ENCODE measurements at regions not wholly inside any gene's neighbourhood (a gene's known extent, or its start where the extent isn't known, plus 50 kb on each side); places are given as distances from the start of the nearest gene placed in this dataset.

DNA sequence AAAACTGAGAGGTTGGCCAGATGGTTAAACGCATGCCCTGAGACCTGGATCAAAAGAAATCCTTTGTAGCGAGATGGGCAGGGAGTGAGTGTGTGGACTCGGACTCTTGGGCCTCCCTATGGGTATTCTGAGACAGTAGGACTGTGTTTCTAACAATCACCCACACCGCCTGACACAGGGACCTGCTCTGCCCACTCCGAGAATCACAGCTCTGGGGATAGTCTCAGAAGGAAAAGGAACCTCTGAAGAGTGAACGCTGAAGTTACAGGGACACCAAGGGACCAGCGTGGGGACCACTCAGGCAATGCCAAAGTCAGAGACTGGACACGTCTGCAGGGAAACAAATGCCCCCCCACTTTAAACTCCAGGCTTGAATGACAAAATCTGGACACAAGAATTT is 242.1 kb upstream of the TCERG1L start:
- H3K27me3 Mint-ChIP-seq (ENCODE audit: low read depth): peaks cover 3% of the 10 kb centered on the region
- Histone ChIP-seq H3K23ac (ENCODE audit: insufficient read length, low read depth, low read length) (no peak overlapping the region), H2AK5ac (ENCODE audit: insufficient read length, low read length) (no peak overlapping the region), H4K5ac (ENCODE audit: insufficient read length, low read depth, low read length) (no peak overlapping the region), H4K8ac (replicated peaks; ENCODE audit: insufficient read length, low read depth, low read length) (no peak overlapping the region), H3K9ac (ENCODE audit: extremely low read depth, insufficient read length, low read length) (no peak overlapping the region), H3K56ac (ENCODE audit: insufficient read length, low read depth, low read length) (no peak overlapping the region), H3K4me2 (ENCODE audit: insufficient read depth, insufficient read length, low read length) (no peak overlapping the region), H3K79me1 (ENCODE audit: insufficient read depth, low read depth, low read length, poor library complexity, severe bottlenecking) (no peaks in the 10 kb centered on the region), H3K4ac (ENCODE audit: low read depth, low read length) (no peak overlapping the region), H2BK120ac (ENCODE audit: low read depth, low read length, poor library complexity, severe bottlenecking) (no peak overlapping the region), H3K27ac (ENCODE audit: insufficient read length, low read depth, low read length) (no peak overlapping the region), H2BK15ac (ENCODE audit: low read depth, low read length) (no peak overlapping the region), H3K9me3 (ENCODE audit: control insufficient read depth, low read depth, low read length) (no peaks in the 10 kb centered on the region), H3T11ph (ENCODE audit: low read length) (no peak overlapping the region), H4K91ac (ENCODE audit: insufficient read length, low read depth, low read length) (no peak overlapping the region), H4K20me1 (ENCODE audit: control insufficient read depth, insufficient read depth, insufficient read length) (no peaks in the 10 kb centered on the region), H2BK20ac (ENCODE audit: low read depth, low read length, poor library complexity, severe bottlenecking) (no peak overlapping the region), H3K14ac (ENCODE audit: insufficient read depth, low read length) (no peak overlapping the region), H3K27me3 (ENCODE audit: insufficient read depth, low read length) (no peaks in the 10 kb centered on the region), H3K4me1 (ENCODE audit: insufficient read depth, low read length) (no peaks in the 10 kb centered on the region), H2BK12ac (ENCODE audit: insufficient read length, low read depth, low read length) (no peak overlapping the region), H3K23me2 (ENCODE audit: insufficient read length, low read depth, low read length, poor library complexity, severe bottlenecking) (no peaks in the 10 kb centered on the region), H2AFZ (ENCODE audit: low read length) (no peak overlapping the region), H3K79me2 (ENCODE audit: insufficient read depth, low read length) (no peaks in the 10 kb centered on the region), H3K18ac (ENCODE audit: insufficient read length, low read depth, low read length) (no peak overlapping the region), H2BK5ac (ENCODE audit: insufficient read length, low read length) (no peak overlapping the region)
- H3K4me3 Mint-ChIP-seq: no peak overlapping the region
- H3K9me3 Mint-ChIP-seq: no peaks in the 10 kb centered on the region
- DNase-seq: no peak
- TF ChIP-seq CTCF (conservative IDR thresholded peaks at IDR 0.05): no peak
- no peaks in the 10 kb centered on the region for H3K4me1 Mint-ChIP-seq
- WGBS (ENCODE audit: extremely low coverage, insufficient read length, low lambda C conversion rate): no CpG with 5 or more reads among the region's 8 CpGs
- H3K36me3 Mint-ChIP-seq (ENCODE audit: insufficient read depth in 1 of 3, low read depth in 3 of 3): no peaks in the 10 kb centered on the region
- H3K27ac Mint-ChIP-seq: peak overlapping the region in 1 of 3 experiments; percentile 53; a peak in 1 of 7 replicates
